LNCAP (cell line): ENCODE measurements at regions not wholly inside any gene's neighbourhood (a gene's known extent, or its start where the extent isn't known, plus 50 kb on each side); places are given as distances from the start of the nearest gene placed in this dataset.

Experiments used
- CTCF ChIP-seq: fragments of 450-650 bp; IDR thresholded peaks from 2 replicates; pipeline ENCODE4 v1.5.1; 2017; ENCODE audit warnings: mild to moderate bottlenecking

- no peak for TF ChIP-seq CTCF
Observed at GRCh38 chr15:81865850-81866537, 179.8 kb downstream of the MEX3B start.

- no peak for TF ChIP-seq CTCF
Observed at GRCh38 chr15:81863162-81863561, 182.7 kb downstream of the MEX3B start.

- TF ChIP-seq CTCF: no peak
Observed at GRCh38 chr15:81859737-81860516, 185.9 kb downstream of the MEX3B start.

- TF ChIP-seq CTCF: no peak
Observed at GRCh38 chr15:81858586-81858985, 187.2 kb downstream of the MEX3B start.

GRCh38 chr15:81858136-81858535 is 187.7 kb downstream of the MEX3B start:
- TF ChIP-seq CTCF: no peak

GRCh38 chr15:81856634-81857026 is 189.2 kb downstream of the MEX3B start:
- TF ChIP-seq CTCF: no peak

- TF ChIP-seq CTCF: no peak
Observed at GRCh38 chr15:81856001-81856633, 189.7 kb downstream of the MEX3B start.
